ENCODE measurements at regions not wholly inside any gene's neighbourhood (a gene's known extent, or its start where the extent isn't known, plus 50 kb on each side); places are given as distances from the start of the nearest gene placed in this dataset.

DNA sequence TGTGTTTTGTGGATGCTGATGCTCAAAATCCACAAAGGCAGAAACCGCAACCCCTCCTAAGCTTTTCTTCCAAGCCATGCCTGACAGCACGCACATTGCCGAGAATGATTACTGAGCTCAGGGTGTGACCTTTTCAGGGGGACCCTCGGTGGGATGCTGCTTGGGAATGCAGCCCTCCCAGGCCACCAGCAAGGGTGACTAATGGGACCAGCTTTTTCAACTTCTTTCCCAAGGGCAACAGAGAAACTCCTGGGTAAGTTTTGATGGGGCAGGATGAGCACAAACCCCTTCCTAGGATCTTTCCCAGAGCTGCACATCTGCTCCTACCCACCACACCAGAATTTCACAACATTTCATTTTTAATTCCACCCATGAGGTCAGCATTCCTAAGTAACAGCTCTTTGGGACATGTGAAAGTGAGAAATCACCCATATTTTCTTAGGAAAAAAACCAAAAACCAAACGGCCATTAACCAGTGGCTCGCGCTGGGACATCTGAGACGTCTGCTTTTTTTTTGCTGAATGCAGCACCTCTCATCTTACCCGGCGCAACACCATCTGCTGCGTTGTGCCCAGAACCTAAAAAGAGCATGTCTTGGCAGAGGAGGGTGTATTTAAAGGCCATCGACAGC lies 119.0 kb downstream of the ARL4C start:
- TF ChIP-seq, protein P1, sequence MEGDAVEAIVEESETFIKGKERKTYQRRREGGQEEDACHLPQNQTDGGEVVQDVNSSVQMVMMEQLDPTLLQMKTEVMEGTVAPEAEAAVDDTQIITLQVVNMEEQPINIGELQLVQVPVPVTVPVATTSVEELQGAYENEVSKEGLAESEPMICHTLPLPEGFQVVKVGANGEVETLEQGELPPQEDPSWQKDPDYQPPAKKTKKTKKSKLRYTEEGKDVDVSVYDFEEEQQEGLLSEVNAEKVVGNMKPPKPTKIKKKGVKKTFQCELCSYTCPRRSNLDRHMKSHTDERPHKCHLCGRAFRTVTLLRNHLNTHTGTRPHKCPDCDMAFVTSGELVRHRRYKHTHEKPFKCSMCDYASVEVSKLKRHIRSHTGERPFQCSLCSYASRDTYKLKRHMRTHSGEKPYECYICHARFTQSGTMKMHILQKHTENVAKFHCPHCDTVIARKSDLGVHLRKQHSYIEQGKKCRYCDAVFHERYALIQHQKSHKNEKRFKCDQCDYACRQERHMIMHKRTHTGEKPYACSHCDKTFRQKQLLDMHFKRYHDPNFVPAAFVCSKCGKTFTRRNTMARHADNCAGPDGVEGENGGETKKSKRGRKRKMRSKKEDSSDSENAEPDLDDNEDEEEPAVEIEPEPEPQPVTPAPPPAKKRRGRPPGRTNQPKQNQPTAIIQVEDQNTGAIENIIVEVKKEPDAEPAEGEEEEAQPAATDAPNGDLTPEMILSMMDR (IDR thresholded peaks at IDR 0.05) = no peak
- no peak for TF ChIP-seq POLR2A (IDR thresholded peaks at IDR 0.05)

All from prostate gland (tissue), 2 donors.